Stimulated activated CD4-positive, alpha-beta T cell treated with anti-CD3 and anti-CD28 coated beads, Interleukin-4, amount 100 ng/mL, for 4 hours (primary cell): ENCODE measurements at regions not wholly inside any gene's neighbourhood (a gene's known extent, or its start where the extent isn't known, plus 50 kb on each side); places are given as distances from the start of the nearest gene placed in this dataset.
"Not testable (repeated sequence)": the region's sequence is repeated elsewhere in the genome, so short reads cannot be mapped to it uniquely, and the experiment has no call there.

ENCODE experiments used
- DNase-seq, 2 experiments: peaks; one replicate each; pipeline ENCODE4 v3.0.0-alpha.2; 2020

GRCh38 chr10:23545866-23546265 lies 107.0 kb downstream of the OTUD1 start:
- not testable (repeated sequence) for DNase-seq

GRCh38 chr10:23556727-23557440 lies 118.0 kb downstream of the OTUD1 start:
- DNase-seq: no peak

- no peak for DNase-seq
These were observed 118.9 kb downstream of the OTUD1 start for GRCh38 chr10:23557777-23558176.

- no peak for DNase-seq
These were observed 119.5 kb downstream of the OTUD1 start for GRCh38 chr10:23558361-23558799.

GRCh38 chr10:23568996-23569395 lies 130.1 kb downstream of the OTUD1 start:
- DNase-seq: no peak

- DNase-seq: no peak
These were observed 133.0 kb downstream of the OTUD1 start for GRCh38 chr10:23571884-23572283.

GRCh38 chr10:23581906-23582450 lies 143.1 kb downstream of the OTUD1 start:
- no peak for DNase-seq

- DNase-seq: no peak
These were observed 145.5 kb downstream of the OTUD1 start for GRCh38 chr10:23584396-23584795.

GRCh38 chr10:23585186-23585585 lies 146.3 kb downstream of the OTUD1 start:
- no peak for DNase-seq

GRCh38 chr10:23585666-23586065 lies 146.8 kb downstream of the OTUD1 start:
- DNase-seq: no peak

GRCh38 chr10:23595278-23595677 lies 156.4 kb downstream of the OTUD1 start:
- DNase-seq: not testable (repeated sequence)

- DNase-seq: no peak
These were observed 165.7 kb downstream of the OTUD1 start for GRCh38 chr10:23604613-23605012.

- DNase-seq: no peak
These were observed 167.6 kb downstream of the OTUD1 start for GRCh38 chr10:23606456-23606855.

- no peak for DNase-seq
These were observed 170.1 kb downstream of the OTUD1 start for GRCh38 chr10:23608926-23609325.

- DNase-seq: no peak
These were observed 171.9 kb downstream of the OTUD1 start for GRCh38 chr10:23610626-23611307.

GRCh38 chr10:23611308-23612029 lies 172.6 kb downstream of the OTUD1 start:
- no peak for DNase-seq

GRCh38 chr10:23613900-23614299 lies 175.0 kb downstream of the OTUD1 start:
- DNase-seq: no peak

- DNase-seq: no peak
These were observed 175.6 kb downstream of the OTUD1 start for GRCh38 chr10:23614483-23614882.

GRCh38 chr10:23630376-23630775 lies 191.5 kb downstream of the OTUD1 start:
- no peak for DNase-seq

GRCh38 chr10:23630885-23631284 lies 192.0 kb downstream of the OTUD1 start:
- DNase-seq: no peak

GRCh38 chr10:23643111-23643780 lies 204.4 kb downstream of the OTUD1 start:
- DNase-seq: no peak

GRCh38 chr10:23648618-23649017 lies 209.7 kb downstream of the OTUD1 start:
- no peak for DNase-seq

GRCh38 chr10:23656735-23657134 lies 217.9 kb downstream of the OTUD1 start:
- DNase-seq: no peak
